Upper lobe of left lung (tissue), 4 donors: ENCODE measurements at regions not wholly inside any gene's neighbourhood (a gene's known extent, or its start where the extent isn't known, plus 50 kb on each side); places are given as distances from the start of the nearest gene placed in this dataset.

Source experiments
- POLR2AphosphoS5 ChIP-seq, 2 donors: sonication (generic); formaldehyde crosslinking; IDR thresholded peaks; one replicate each; pipeline ENCODE4 v1.5.1; 2017; ENCODE audit warnings: antibody characterized with exemption in 2 of 2
- TF ChIP-seq, protein P1 (sequence below), 6 experiments: fragments of 450-650 bp in 4 of 6; fragments of 200-600 bp in 2 of 6; sonication (generic) in 2 of 6; IDR thresholded peaks; one replicate each; pipeline ENCODE4 v1.5.1; 2016 to 2019; ENCODE audit warnings: antibody characterized with exemption in 6 of 6

DNA sequence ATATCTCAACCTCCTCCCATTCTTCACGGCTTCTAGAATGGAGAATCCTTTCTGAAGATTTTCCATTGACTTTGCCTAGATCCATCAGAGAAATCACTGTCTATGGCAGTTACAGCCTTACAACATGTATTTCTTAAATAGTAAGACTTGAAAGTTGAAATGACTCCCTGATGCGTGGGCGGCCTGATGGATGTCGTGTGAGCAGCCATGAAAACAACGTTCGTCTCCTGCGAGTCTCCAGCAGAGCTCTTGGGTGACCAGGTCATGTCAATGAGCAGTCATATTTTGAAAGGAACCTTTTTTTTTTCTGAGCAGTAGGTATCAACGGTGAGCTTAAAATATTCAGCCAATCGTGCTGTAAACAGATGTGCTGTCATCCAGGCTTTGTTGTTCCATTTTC is 139.9 kb upstream of the C14orf180 start:
- TF ChIP-seq, protein P1, sequence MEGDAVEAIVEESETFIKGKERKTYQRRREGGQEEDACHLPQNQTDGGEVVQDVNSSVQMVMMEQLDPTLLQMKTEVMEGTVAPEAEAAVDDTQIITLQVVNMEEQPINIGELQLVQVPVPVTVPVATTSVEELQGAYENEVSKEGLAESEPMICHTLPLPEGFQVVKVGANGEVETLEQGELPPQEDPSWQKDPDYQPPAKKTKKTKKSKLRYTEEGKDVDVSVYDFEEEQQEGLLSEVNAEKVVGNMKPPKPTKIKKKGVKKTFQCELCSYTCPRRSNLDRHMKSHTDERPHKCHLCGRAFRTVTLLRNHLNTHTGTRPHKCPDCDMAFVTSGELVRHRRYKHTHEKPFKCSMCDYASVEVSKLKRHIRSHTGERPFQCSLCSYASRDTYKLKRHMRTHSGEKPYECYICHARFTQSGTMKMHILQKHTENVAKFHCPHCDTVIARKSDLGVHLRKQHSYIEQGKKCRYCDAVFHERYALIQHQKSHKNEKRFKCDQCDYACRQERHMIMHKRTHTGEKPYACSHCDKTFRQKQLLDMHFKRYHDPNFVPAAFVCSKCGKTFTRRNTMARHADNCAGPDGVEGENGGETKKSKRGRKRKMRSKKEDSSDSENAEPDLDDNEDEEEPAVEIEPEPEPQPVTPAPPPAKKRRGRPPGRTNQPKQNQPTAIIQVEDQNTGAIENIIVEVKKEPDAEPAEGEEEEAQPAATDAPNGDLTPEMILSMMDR (IDR thresholded peaks at IDR 0.05) = no peak
- TF ChIP-seq POLR2AphosphoS5 (IDR thresholded peaks at IDR 0.05) = no peak
